22Rv1 (cell line): ENCODE measurements at regions not wholly inside any gene's neighbourhood (a gene's known extent, or its start where the extent isn't known, plus 50 kb on each side); places are given as distances from the start of the nearest gene placed in this dataset.

Experiments
- H3K27ac ChIP-seq: fragments of 450-650 bp; 2 replicates; pipeline ENCODE4 v1.5.1; 2017
- CTCF ChIP-seq: fragments of 450-650 bp; IDR thresholded peaks from 2 replicates; pipeline ENCODE4 v1.5.1; 2017; ENCODE audit warnings: mild to moderate bottlenecking
- ZFX ChIP-seq: fragments of 450-650 bp; IDR thresholded peaks from 2 replicates; pipeline ENCODE4 v1.6.1; 2017; ENCODE audit warnings: antibody characterized with exemption, borderline replicate concordance

- no peak overlapping the region for H3K27ac ChIP-seq
- no peak for TF ChIP-seq CTCF
- no peak for TF ChIP-seq ZFX
Observed at GRCh38 chr13:83184150-83184475, 698.2 kb downstream of the SLITRK1 start.

DNA sequence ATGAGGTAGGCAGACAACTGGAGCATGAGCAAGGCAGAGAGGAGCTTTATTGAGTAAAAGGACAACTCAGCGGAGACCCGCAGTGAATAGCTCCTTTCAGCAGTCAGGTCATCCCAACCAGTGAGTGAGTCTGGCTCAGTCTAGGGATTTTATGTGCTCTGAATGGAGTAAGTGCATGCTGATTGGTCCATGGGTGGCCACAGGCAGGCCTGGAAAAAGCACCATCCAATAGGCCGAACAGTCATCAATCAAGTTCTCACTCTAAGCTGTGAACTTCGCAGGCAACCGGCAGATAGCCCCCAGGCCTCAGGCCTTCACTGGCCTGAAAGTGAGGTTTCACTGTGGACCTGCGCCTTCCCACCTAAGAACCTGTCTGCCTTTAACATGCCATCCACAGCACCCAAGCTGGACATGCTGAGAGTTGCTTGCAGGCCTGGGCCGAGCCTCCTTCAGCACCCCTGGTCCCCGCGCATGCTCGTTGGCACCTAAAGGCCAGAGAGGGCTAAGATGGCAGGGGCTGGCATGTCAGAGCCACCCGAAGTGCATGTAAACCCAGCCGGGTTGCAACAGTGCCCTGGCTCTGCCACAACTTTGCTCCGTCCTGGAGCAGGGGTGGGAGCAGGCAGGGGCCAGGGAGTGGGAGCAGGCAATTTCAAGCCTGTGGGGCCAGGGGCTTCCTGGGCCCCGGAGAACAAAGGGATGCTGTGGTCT lies 698.7 kb downstream of the SLITRK1 start:
- TF ChIP-seq ZFX (no peak), CTCF (no peak)
- H3K27ac ChIP-seq, result no peak overlapping the region

- no peak overlapping the region for H3K27ac ChIP-seq
- no peak for TF ChIP-seq CTCF
- no peak for TF ChIP-seq ZFX
Observed at GRCh38 chr13:83182845-83183244, 699.4 kb downstream of the SLITRK1 start.

- TF ChIP-seq CTCF (no peak), ZFX (no peak)
- H3K27ac ChIP-seq, result no peak overlapping the region
Observed at GRCh38 chr13:83178008-83178407, 704.3 kb downstream of the SLITRK1 start.

DNA sequence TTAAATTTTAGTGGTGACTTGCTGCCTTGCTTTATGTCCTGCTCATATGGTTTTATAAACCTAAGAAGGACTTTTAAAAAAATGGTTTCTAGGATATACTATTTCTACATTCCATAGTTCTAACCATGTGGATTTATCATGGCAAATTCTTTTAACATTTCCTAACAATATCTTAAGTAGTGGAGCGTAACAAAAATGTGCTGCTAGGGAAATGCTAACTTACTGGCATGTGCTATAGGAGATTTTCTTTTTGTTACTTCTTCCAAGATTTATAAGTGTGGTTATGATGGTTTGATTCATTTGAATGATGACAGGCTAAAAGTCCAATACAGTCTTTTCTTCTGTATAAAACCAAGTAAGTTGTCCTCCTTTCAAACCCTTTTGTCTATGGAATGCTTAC lies 713.7 kb downstream of the SLITRK1 start:
- no peak for TF ChIP-seq CTCF
- no peak for TF ChIP-seq ZFX
- H3K27ac ChIP-seq, result no peak overlapping the region

- H3K27ac ChIP-seq, result no peak overlapping the region
- TF ChIP-seq CTCF, result no peak
Observed at GRCh38 chr13:83167203-83167602, 715.1 kb downstream of the SLITRK1 start.

DNA sequence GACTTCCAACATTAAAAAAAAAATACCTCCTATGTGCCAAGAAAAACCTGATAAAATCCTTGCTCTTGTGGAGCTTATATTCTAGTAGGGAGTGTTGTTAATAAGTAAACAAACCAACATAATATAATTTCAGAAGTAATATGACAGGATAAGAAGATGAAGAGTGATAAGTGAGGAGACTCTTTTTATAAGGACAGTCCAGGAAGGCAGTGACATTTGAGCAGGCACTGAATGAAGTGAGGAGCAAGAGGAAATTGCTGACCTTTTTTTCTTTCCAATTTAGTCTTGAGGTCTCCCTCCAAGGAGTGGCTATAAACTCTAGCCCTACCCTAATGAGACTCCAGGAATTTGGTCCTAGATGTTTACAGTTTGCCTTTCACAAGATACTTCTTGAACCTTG lies 715.7 kb downstream of the SLITRK1 start:
- no peak for TF ChIP-seq ZFX
- TF ChIP-seq CTCF, result no peak
- no peak overlapping the region for H3K27ac ChIP-seq
